ENCODE measurements at regions not wholly inside any gene's neighbourhood (a gene's known extent, or its start where the extent isn't known, plus 50 kb on each side); places are given as distances from the start of the nearest gene placed in this dataset.

GRCh38 chrX:96224279-96224678 is 460.4 kb upstream of the DIAPH2 start:
- Mint-ChIP-seq H3K4me3 (ENCODE audit: unreplicated experiment) (no peak overlapping the region), H3K9me3 (ENCODE audit: unreplicated experiment) (no peaks in the 10 kb centered on the region), H3K27me3 (ENCODE audit: unreplicated experiment) (peaks cover 1% of the 10 kb centered on the region), H3K27ac (ENCODE audit: unreplicated experiment) (no peak overlapping the region), H3K4me1 (ENCODE audit: low read depth, unreplicated experiment) (no peaks in the 10 kb centered on the region), H3K36me3 (ENCODE audit: unreplicated experiment) (no peaks in the 10 kb centered on the region)
- DNase-seq, result no peak
- TF ChIP-seq CTCF (IDR thresholded peaks at IDR 0.05; ENCODE audit: partially characterized antibody, unreplicated experiment), result no peak

GRCh38 chrX:96244955-96245354 is 439.7 kb upstream of the DIAPH2 start:
- H3K27ac Mint-ChIP-seq (ENCODE audit: unreplicated experiment), result no peak overlapping the region
- H3K4me3 Mint-ChIP-seq (ENCODE audit: unreplicated experiment), result no peak overlapping the region
- no peaks in the 10 kb centered on the region for H3K9me3 Mint-ChIP-seq (ENCODE audit: unreplicated experiment)
- H3K27me3 Mint-ChIP-seq (ENCODE audit: unreplicated experiment), result peaks cover 1% of the 10 kb centered on the region
- TF ChIP-seq CTCF (IDR thresholded peaks at IDR 0.05; ENCODE audit: partially characterized antibody, unreplicated experiment), result no peak
- no peak for DNase-seq
- H3K4me1 Mint-ChIP-seq (ENCODE audit: low read depth, unreplicated experiment), result no peaks in the 10 kb centered on the region
- H3K36me3 Mint-ChIP-seq (ENCODE audit: unreplicated experiment), result no peaks in the 10 kb centered on the region

- Mint-ChIP-seq H3K27me3 (ENCODE audit: unreplicated experiment) (peaks cover 1% of the 10 kb centered on the region), H3K27ac (ENCODE audit: unreplicated experiment) (no peak overlapping the region), H3K4me1 (ENCODE audit: low read depth, unreplicated experiment) (no peaks in the 10 kb centered on the region), H3K36me3 (ENCODE audit: unreplicated experiment) (no peaks in the 10 kb centered on the region), H3K9me3 (ENCODE audit: unreplicated experiment) (no peaks in the 10 kb centered on the region), H3K4me3 (ENCODE audit: unreplicated experiment) (no peak overlapping the region)
- TF ChIP-seq CTCF (IDR thresholded peaks at IDR 0.05; ENCODE audit: partially characterized antibody, unreplicated experiment), result no peak
- DNase-seq, result no peak
Observed at GRCh38 chrX:96246436-96246835, 438.2 kb upstream of the DIAPH2 start.

All from glutamatergic neuron (in vitro differentiated cells).